PC-9 (cell line): ENCODE measurements at regions not wholly inside any gene's neighbourhood (a gene's known extent, or its start where the extent isn't known, plus 50 kb on each side); places are given as distances from the start of the nearest gene placed in this dataset.

Experiments
- BruUV-seq: library from RNA; stranded (reverse); fragments of 400-500 nt; replicated peaks from 2 replicates; lab custom pipeline; 2021; lab: Mats Ljungman, UMichigan
- CTCF ChIA-PET: fragments of 300-600 bp; sonication (Branson Sonifier 250); formaldehyde crosslinking; loops from one replicate; lab custom pipeline; 2022; ENCODE audit warnings: antibody characterized with exemption; lab: Charles Lee
- POLR2A ChIA-PET: fragments of 300-600 bp; sonication (Branson Sonifier 250); formaldehyde crosslinking; loops from one replicate; lab custom pipeline; 2022; ENCODE audit warnings: antibody characterized with exemption; ENCODE audit not compliant: unreplicated experiment; lab: Charles Lee
- DNase-seq, 2 experiments: peaks; one replicate each; pipeline versions ENCODE4 v3.0.0 to v3.0.0-alpha.2; 2015 to 2022; ENCODE audit warnings: mixed read lengths in 1 of 2
- H2AFZ ChIP-seq: fragments of 200-600 bp; sonication (generic); 2 replicates; pipeline ENCODE4 v1.8.1; 2017; ENCODE audit warnings: antibody characterized with exemption
- H3F3A ChIP-seq: fragments of 200-600 bp; sonication (generic); 2 replicates; pipeline ENCODE4 v1.8.1; 2017; ENCODE audit warnings: antibody characterized with exemption, mild to moderate bottlenecking, low read depth; ENCODE audit not compliant: insufficient read depth
- H3K27ac ChIP-seq: fragments of 200-600 bp; sonication (generic); 2 replicates; pipeline ENCODE4 v1.6.1; 2016; ENCODE audit warnings: mixed run types
- H3K27me3 ChIP-seq: fragments of 200-600 bp; sonication (generic); 2 replicates; pipeline ENCODE4 v1.6.1; 2016; ENCODE audit warnings: low read depth, mixed run types; ENCODE audit not compliant: insufficient read depth
- H3K36me3 ChIP-seq: fragments of 200-600 bp; sonication (generic); 2 replicates; pipeline ENCODE4 v1.6.1; 2016; ENCODE audit warnings: low read depth, mixed run types
- H3K4me1 ChIP-seq: fragments of 200-600 bp; sonication (generic); replicated peaks from 2 replicates; pipeline ENCODE4 v1.6.1; 2016; ENCODE audit warnings: mixed run types; ENCODE audit not compliant: insufficient read depth
- H3K4me2 ChIP-seq: fragments of 200-600 bp; sonication (generic); 2 replicates; pipeline ENCODE4 v1.6.1; 2017; ENCODE audit warnings: mixed run types
- H3K4me3 ChIP-seq: fragments of 200-600 bp; sonication (generic); 2 replicates; pipeline ENCODE4 v1.6.1; 2016; ENCODE audit warnings: mixed run types
- H3K79me2 ChIP-seq: fragments of 200-600 bp; sonication (generic); 2 replicates; pipeline ENCODE4 v1.6.1; 2017; ENCODE audit warnings: low read depth, mixed run types
- H3K9me2 ChIP-seq: fragments of 200-600 bp; sonication (generic); 2 replicates; pipeline ENCODE4 v1.8.1; 2017; ENCODE audit warnings: mild to moderate bottlenecking; ENCODE audit not compliant: insufficient read depth
- H3K9me3 ChIP-seq: fragments of 200-600 bp; sonication (generic); 2 replicates; pipeline ENCODE4 v1.8.1; 2016; ENCODE audit warnings: low read depth; ENCODE audit not compliant: insufficient read depth
- H4K20me1 ChIP-seq: fragments of 200-600 bp; sonication (generic); 2 replicates; pipeline ENCODE4 v1.8.1; 2017; ENCODE audit not compliant: insufficient read depth
- EZH2 ChIP-seq: fragments of 200-600 bp; sonication (generic); IDR thresholded peaks from 2 replicates; pipeline ENCODE4 v1.8.0; 2017; ENCODE audit warnings: antibody characterized with exemption, low read depth
- intact Hi-C: fragments of 100-400 bp; cut with micrococcal nuclease; formaldehyde crosslinking; loops from one replicate; pipeline ENCODE4 v1.10.0; 2022; ENCODE audit not compliant: unreplicated experiment
- TF ChIP-seq, protein P1 (sequence below): fragments of 200-600 bp; sonication (generic); conservative IDR thresholded peaks from 2 replicates; pipeline ENCODE4 v1.6.1; 2017; ENCODE audit warnings: mixed run types, antibody characterized with exemption, mild to moderate bottlenecking, moderate library complexity

DNA sequence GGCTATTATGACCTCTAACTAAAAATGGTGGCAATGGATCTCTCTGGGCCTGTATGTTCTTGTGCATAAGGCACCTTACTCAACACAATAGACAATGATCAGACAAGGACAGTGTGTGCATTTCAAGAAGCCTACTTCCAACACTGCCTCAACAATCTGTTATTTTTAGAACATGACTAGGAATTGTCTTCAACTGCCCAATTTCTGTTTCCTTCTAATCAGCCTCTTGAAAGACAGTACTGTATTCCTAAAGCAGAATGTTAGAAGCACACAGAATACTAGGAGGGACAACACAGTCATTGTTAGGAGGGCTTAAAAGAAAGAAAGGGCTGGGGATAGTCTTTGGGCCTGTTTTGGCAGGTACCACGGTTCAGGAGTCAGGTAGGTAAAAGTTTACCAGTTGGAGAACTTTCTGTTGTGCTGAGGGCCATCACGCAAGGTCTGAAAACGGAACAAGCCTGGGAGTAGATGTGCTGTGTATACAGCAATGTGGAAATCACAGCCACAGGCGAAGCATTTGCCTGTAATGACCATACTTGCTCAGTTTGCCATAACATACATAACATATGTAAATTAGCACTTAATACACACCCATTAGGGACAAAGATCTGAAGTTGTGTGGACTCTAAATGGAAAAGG lies 100.8 kb upstream of the ATXN3L start:
- ChIA-PET CTCF (no interaction called here), POLR2A (no interaction called here)
- no peaks in the 10 kb centered on the region for H3K9me3 ChIP-seq
- H4K20me1 ChIP-seq: no peaks in the 10 kb centered on the region
- no peak overlapping the region for H3K4me3 ChIP-seq
- H3K27ac ChIP-seq: no peak overlapping the region
- intact Hi-C loops: no loop called here
- no peaks in the 10 kb centered on the region for H3K79me2 ChIP-seq
- no peak for TF ChIP-seq EZH2
- TF ChIP-seq, protein P1, sequence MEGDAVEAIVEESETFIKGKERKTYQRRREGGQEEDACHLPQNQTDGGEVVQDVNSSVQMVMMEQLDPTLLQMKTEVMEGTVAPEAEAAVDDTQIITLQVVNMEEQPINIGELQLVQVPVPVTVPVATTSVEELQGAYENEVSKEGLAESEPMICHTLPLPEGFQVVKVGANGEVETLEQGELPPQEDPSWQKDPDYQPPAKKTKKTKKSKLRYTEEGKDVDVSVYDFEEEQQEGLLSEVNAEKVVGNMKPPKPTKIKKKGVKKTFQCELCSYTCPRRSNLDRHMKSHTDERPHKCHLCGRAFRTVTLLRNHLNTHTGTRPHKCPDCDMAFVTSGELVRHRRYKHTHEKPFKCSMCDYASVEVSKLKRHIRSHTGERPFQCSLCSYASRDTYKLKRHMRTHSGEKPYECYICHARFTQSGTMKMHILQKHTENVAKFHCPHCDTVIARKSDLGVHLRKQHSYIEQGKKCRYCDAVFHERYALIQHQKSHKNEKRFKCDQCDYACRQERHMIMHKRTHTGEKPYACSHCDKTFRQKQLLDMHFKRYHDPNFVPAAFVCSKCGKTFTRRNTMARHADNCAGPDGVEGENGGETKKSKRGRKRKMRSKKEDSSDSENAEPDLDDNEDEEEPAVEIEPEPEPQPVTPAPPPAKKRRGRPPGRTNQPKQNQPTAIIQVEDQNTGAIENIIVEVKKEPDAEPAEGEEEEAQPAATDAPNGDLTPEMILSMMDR: no peak
- H3K4me1 ChIP-seq: peaks cover 9% of the 10 kb centered on the region; the same call in 1 of the 2 replicates
- H3F3A ChIP-seq: no peaks in the 10 kb centered on the region
- BruUV-seq: no TSS peak
- H3K27me3 ChIP-seq: no peaks in the 10 kb centered on the region
- no peaks in the 10 kb centered on the region for H3K36me3 ChIP-seq
- no peaks in the 10 kb centered on the region for H3K9me2 ChIP-seq
- no peak overlapping the region for H2AFZ ChIP-seq
- no peak overlapping the region for H3K4me2 ChIP-seq
- no peak for DNase-seq

DNA sequence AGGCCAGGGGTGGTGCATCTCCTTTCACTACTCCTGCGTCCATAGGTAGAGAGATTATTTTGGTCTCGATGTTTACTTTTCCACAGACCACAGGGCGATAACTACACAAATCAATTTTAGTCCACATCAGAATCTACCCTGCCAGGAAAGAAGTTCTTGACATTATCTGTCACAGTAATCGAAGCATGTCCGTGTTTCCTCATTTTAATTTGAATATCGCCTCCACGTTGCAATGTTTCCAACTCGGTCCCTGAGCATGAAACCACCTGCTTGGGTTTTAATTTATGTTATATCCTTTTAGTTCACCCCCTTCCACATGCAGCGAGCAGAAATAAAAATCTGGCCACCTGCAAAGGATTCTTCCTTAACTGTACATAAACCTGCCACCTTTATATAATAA lies 100.1 kb upstream of the ATXN3L start:
- H3K4me1 ChIP-seq: peaks cover 9% of the 10 kb centered on the region; the same call in 1 of the 2 replicates
- TF ChIP-seq, protein P1: no peak
- TF ChIP-seq EZH2: no peak
- no peak overlapping the region for H3K27ac ChIP-seq
- intact Hi-C loops: no loop called here
- ChIA-PET POLR2A (no interaction called here), CTCF (no interaction called here)
- no peaks in the 10 kb centered on the region for H3K27me3 ChIP-seq
- H3K4me3 ChIP-seq: no peak overlapping the region
- no peak for DNase-seq
- H3K9me2 ChIP-seq: no peaks in the 10 kb centered on the region
- no peak overlapping the region for H2AFZ ChIP-seq
- no peak overlapping the region for H3K4me2 ChIP-seq
- no peaks in the 10 kb centered on the region for H3K36me3 ChIP-seq
- BruUV-seq: no TSS peak
- H3K9me3 ChIP-seq: no peaks in the 10 kb centered on the region
- H4K20me1 ChIP-seq: no peaks in the 10 kb centered on the region
- H3K79me2 ChIP-seq: no peaks in the 10 kb centered on the region
- no peaks in the 10 kb centered on the region for H3F3A ChIP-seq

DNA sequence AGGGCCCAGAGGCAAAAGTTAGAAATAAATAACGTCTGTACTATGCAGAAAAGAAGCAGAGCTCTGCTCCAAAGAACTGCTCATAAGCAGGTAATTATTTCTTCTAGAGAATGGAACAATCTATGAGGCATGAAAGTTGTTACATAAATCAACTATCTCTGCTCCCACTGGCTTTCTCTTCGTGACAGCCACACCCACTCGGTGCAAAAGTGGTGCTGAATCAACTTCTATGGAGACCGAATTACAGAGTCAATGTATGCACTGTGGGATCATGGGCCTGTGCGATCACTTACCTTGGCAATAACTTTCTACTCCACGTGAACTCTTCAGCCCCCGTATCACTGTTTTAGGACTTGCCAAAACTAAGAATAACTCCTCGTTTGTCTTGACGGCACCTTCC lies 99.4 kb upstream of the ATXN3L start:
- POLR2A ChIA-PET: no interaction called here
- no peak overlapping the region for H2AFZ ChIP-seq
- H3K36me3 ChIP-seq: no peaks in the 10 kb centered on the region
- H3K27ac ChIP-seq: no peak overlapping the region
- no TSS peak for BruUV-seq
- H3K4me1 ChIP-seq: peaks cover 9% of the 10 kb centered on the region; the same call in 1 of the 2 replicates
- intact Hi-C loops: no loop called here
- no peaks in the 10 kb centered on the region for H3F3A ChIP-seq
- no peaks in the 10 kb centered on the region for H3K9me3 ChIP-seq
- no peak for TF ChIP-seq EZH2
- H3K4me2 ChIP-seq: no peak overlapping the region
- no peaks in the 10 kb centered on the region for H3K79me2 ChIP-seq
- CTCF ChIA-PET: no interaction called here
- DNase-seq: no peak
- H3K27me3 ChIP-seq: no peaks in the 10 kb centered on the region
- H3K4me3 ChIP-seq: no peak overlapping the region
- no peaks in the 10 kb centered on the region for H3K9me2 ChIP-seq
- no peaks in the 10 kb centered on the region for H4K20me1 ChIP-seq
